H9 (cell line): ENCODE measurements at regions not wholly inside any gene's neighbourhood (a gene's known extent, or its start where the extent isn't known, plus 50 kb on each side); places are given as distances from the start of the nearest gene placed in this dataset.

Experiments
- DNase-seq: peaks from one replicate; pipeline ENCODE4 v3.0.0-alpha.2; 2017
- H2AFZ ChIP-seq: one replicate; pipeline ENCODE4 v1.6.1; 2013; ENCODE audit warnings: mild to moderate bottlenecking, low read length, control low read depth, moderate library complexity
- H2AK5ac ChIP-seq: 2 replicates; pipeline ENCODE4 v1.6.1; 2013; ENCODE audit warnings: low read length, control low read depth, mixed read lengths; ENCODE audit not compliant: insufficient read length
- H2BK120ac ChIP-seq: one replicate; pipeline ENCODE4 v1.6.1; 2013; ENCODE audit warnings: low read depth, mild to moderate bottlenecking, low read length, control low read depth, inconsistent platforms; ENCODE audit not compliant: poor library complexity, severe bottlenecking
- H2BK12ac ChIP-seq: 2 replicates; pipeline ENCODE4 v1.6.1; 2013; ENCODE audit warnings: low read length, control low read depth, mixed read lengths, low read depth; ENCODE audit not compliant: insufficient read length
- H2BK15ac ChIP-seq: 2 replicates; pipeline ENCODE4 v1.6.1; 2013; ENCODE audit warnings: low read depth, low read length, control low read depth
- H2BK20ac ChIP-seq: one replicate; pipeline ENCODE4 v1.6.1; 2013; ENCODE audit warnings: low read depth, mild to moderate bottlenecking, low read length, control low read depth, inconsistent platforms; ENCODE audit not compliant: poor library complexity, severe bottlenecking
- H2BK5ac ChIP-seq: 2 replicates; pipeline ENCODE4 v1.6.1; 2013; ENCODE audit warnings: low read length, control low read depth, mixed read lengths; ENCODE audit not compliant: insufficient read length
- H3K14ac ChIP-seq: 2 replicates; pipeline ENCODE4 v1.6.1; 2013; ENCODE audit warnings: low read length, control low read depth; ENCODE audit not compliant: insufficient read depth
- H3K18ac ChIP-seq: 2 replicates; pipeline ENCODE4 v1.6.1; 2013; ENCODE audit warnings: low read depth, mild to moderate bottlenecking, mixed read lengths, low read length, control low read depth; ENCODE audit not compliant: insufficient read length
- H3K23ac ChIP-seq: 2 replicates; pipeline ENCODE4 v1.6.1; 2013; ENCODE audit warnings: low read length, control low read depth, mixed read lengths, low read depth; ENCODE audit not compliant: insufficient read length
- H3K23me2 ChIP-seq: 2 replicates; pipeline ENCODE4 v1.6.1; 2013; ENCODE audit warnings: low read depth, mild to moderate bottlenecking, mixed read lengths, low read length, control low read depth; ENCODE audit not compliant: insufficient read length, poor library complexity, severe bottlenecking
- H3K27ac ChIP-seq: 2 replicates; pipeline ENCODE4 v1.5.1; 2013; ENCODE audit warnings: low read length, control low read depth, mixed read lengths, low read depth; ENCODE audit not compliant: insufficient read length
- H3K27me3 ChIP-seq: 2 replicates; pipeline ENCODE4 v1.6.1; 2013; ENCODE audit warnings: low read length, control low read depth, inconsistent platforms; ENCODE audit not compliant: insufficient read depth
- H3K4ac ChIP-seq: 2 replicates; pipeline ENCODE4 v1.6.1; 2013; ENCODE audit warnings: low read depth, mild to moderate bottlenecking, control low read depth, inconsistent platforms, low read length, moderate library complexity
- H3K4me1 ChIP-seq: 2 replicates; pipeline ENCODE4 v1.6.1; 2013; ENCODE audit warnings: low read length, control low read depth, inconsistent platforms; ENCODE audit not compliant: insufficient read depth
- H3K4me2 ChIP-seq: 2 replicates; pipeline ENCODE4 v1.6.1; 2013; ENCODE audit warnings: low read length, control low read depth, mixed read lengths; ENCODE audit not compliant: insufficient read length, insufficient read depth
- H3K56ac ChIP-seq: 2 replicates; pipeline ENCODE4 v1.6.1; 2013; ENCODE audit warnings: low read depth, mild to moderate bottlenecking, mixed read lengths, low read length, control low read depth; ENCODE audit not compliant: insufficient read length
- H3K79me1 ChIP-seq: 2 replicates; pipeline ENCODE4 v1.6.1; 2013; ENCODE audit warnings: low read depth, mild to moderate bottlenecking, moderate library complexity, low read length, control low read depth, inconsistent platforms; ENCODE audit not compliant: insufficient read depth, poor library complexity, severe bottlenecking
- H3K79me2 ChIP-seq: 2 replicates; pipeline ENCODE4 v1.6.1; 2013; ENCODE audit warnings: low read length, control low read depth, inconsistent platforms; ENCODE audit not compliant: insufficient read depth
- H3K9ac ChIP-seq: 2 replicates; pipeline ENCODE4 v1.6.1; 2013; ENCODE audit warnings: low read length, control low read depth, mixed read lengths; ENCODE audit not compliant: insufficient read length; ENCODE audit errors: extremely low read depth
- H3K9me3 ChIP-seq: one replicate; pipeline ENCODE4 v1.6.1; 2013; ENCODE audit warnings: low read depth, low read length, inconsistent platforms; ENCODE audit not compliant: control insufficient read depth
- H3T11ph ChIP-seq: one replicate; pipeline ENCODE4 v1.6.1; 2013; ENCODE audit warnings: mild to moderate bottlenecking, low read length, control low read depth, inconsistent platforms
- H4K20me1 ChIP-seq: one replicate; pipeline ENCODE4 v1.6.1; 2013; ENCODE audit not compliant: control insufficient read depth, insufficient read length, insufficient read depth
- H4K5ac ChIP-seq: 2 replicates; pipeline ENCODE4 v1.6.1; 2013; ENCODE audit warnings: low read depth, mild to moderate bottlenecking, mixed read lengths, low read length, control low read depth; ENCODE audit not compliant: insufficient read length
- H4K8ac ChIP-seq: replicated peaks from 2 replicates; pipeline ENCODE4 v1.6.1; 2013; ENCODE audit warnings: low read length, control low read depth, mixed read lengths, low read depth; ENCODE audit not compliant: insufficient read length
- H4K91ac ChIP-seq: 2 replicates; pipeline ENCODE4 v1.6.1; 2013; ENCODE audit warnings: low read depth, mild to moderate bottlenecking, moderate library complexity, mixed read lengths, low read length, control low read depth; ENCODE audit not compliant: insufficient read length
- H3K27ac Mint-ChIP-seq, 3 experiments: 2 replicates in 2 of 3; 3 replicates in 1 of 3; pipeline ENCODE4 v1.8.0; 2020 to 2021; ENCODE audit warnings: mixed read lengths in 3 of 3, mild to moderate bottlenecking in 1 of 3, moderate library complexity in 1 of 3
- H3K27me3 Mint-ChIP-seq: 2 replicates; pipeline ENCODE4 v1.8.0; 2021; ENCODE audit warnings: low read depth, mild to moderate bottlenecking, moderate library complexity, mixed read lengths
- H3K36me3 Mint-ChIP-seq, 3 experiments: 2 replicates in 2 of 3; 3 replicates in 1 of 3; pipeline ENCODE4 v1.8.0; 2020 to 2021; ENCODE audit warnings: low read depth in 3 of 3, mixed read lengths in 3 of 3; ENCODE audit not compliant: insufficient read depth in 1 of 3
- H3K4me1 Mint-ChIP-seq, 2 experiments: 2 replicates each; pipeline ENCODE4 v1.8.0; 2020; ENCODE audit warnings: mixed read lengths in 2 of 2
- H3K4me3 Mint-ChIP-seq, 2 experiments: 2 replicates in 1 of 2; 3 replicates in 1 of 2; pipeline ENCODE4 v1.8.0; 2020 to 2021; ENCODE audit warnings: mild to moderate bottlenecking in 2 of 2, mixed read lengths in 2 of 2, moderate library complexity in 1 of 2
- H3K9me3 Mint-ChIP-seq, 2 experiments: 2 replicates in 1 of 2; 3 replicates in 1 of 2; pipeline ENCODE4 v1.8.0; 2020; ENCODE audit warnings: mild to moderate bottlenecking in 2 of 2, mixed read lengths in 2 of 2, moderate library complexity in 1 of 2
- CTCF ChIP-seq: fragments of 200-600 bp; sonication (generic); conservative IDR thresholded peaks from 3 replicates; pipeline ENCODE4 v1.8.0; 2021; ENCODE audit warnings: antibody characterized with exemption, mild to moderate bottlenecking

- Mint-ChIP-seq H3K36me3 (no peaks in the 10 kb centered on the region; a peak in 2 of 7 replicates), H3K9me3 (peaks cover 0 to under 1% of the 10 kb centered on the region in 2 experiments; a peak in 2 of 5 replicates), H3K27ac (no peak overlapping the region), H3K4me3 (no peak overlapping the region), H3K4me1 (peaks cover 13 to 17% of the 10 kb centered on the region in 2 experiments), H3K27me3 (no peaks in the 10 kb centered on the region)
- Histone ChIP-seq H3T11ph (no peak overlapping the region), H4K8ac (no peak overlapping the region), H3K79me2 (no peaks in the 10 kb centered on the region), H2AFZ (no peak overlapping the region), H3K23ac (no peak overlapping the region), H2BK12ac (no peak overlapping the region), H3K9ac (no peak overlapping the region), H3K23me2 (no peaks in the 10 kb centered on the region), H2BK5ac (no peak overlapping the region), H2BK20ac (no peak overlapping the region), H3K27ac (no peak overlapping the region), H3K56ac (no peak overlapping the region), H3K14ac (no peak overlapping the region), H4K91ac (no peak overlapping the region), H3K4ac (no peak overlapping the region), H3K18ac (no peak overlapping the region), H4K5ac (no peak overlapping the region), H3K27me3 (no peaks in the 10 kb centered on the region), H2AK5ac (no peak overlapping the region), H3K4me2 (no peak overlapping the region), H3K4me1 (peaks cover 6% of the 10 kb centered on the region; the same call in 1 of the 2 replicates), H3K9me3 (no peaks in the 10 kb centered on the region), H4K20me1 (no peaks in the 10 kb centered on the region), H2BK120ac (no peak overlapping the region), H3K79me1 (no peaks in the 10 kb centered on the region), H2BK15ac (no peak overlapping the region)
- no peak for TF ChIP-seq CTCF
- no peak for DNase-seq
These were observed 632.9 kb downstream of the ARL4A start for GRCh38 chr7:13320333-13320732.
